ENCODE measurements at regions not wholly inside any gene's neighbourhood (a gene's known extent, or its start where the extent isn't known, plus 50 kb on each side); places are given as distances from the start of the nearest gene placed in this dataset.
"Not testable (repeated sequence)": the region's sequence is repeated elsewhere in the genome, so short reads cannot be mapped to it uniquely, and the experiment has no call there.

DNA sequence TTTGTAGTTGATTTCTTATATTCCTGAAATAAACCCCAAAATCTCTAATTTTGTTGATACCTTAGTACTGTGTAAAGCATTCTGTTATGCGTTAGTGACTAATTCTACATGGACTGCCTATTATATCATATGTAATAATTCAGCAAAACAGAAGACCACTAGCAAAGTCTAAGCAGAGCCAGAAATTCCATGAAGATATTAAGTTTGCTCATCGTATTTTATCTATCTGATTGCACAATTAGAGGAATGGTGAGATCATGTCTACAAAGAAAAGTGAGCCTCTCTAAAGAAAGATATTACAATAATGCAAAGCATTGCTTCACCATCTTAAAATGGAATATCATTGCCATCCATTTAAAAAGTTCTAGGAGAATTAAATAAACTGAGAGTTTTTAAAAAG, 374.6 kb upstream of the SLC7A11 start:
- no peak for DNase-seq (ENCODE audit: low read depth)

DNA sequence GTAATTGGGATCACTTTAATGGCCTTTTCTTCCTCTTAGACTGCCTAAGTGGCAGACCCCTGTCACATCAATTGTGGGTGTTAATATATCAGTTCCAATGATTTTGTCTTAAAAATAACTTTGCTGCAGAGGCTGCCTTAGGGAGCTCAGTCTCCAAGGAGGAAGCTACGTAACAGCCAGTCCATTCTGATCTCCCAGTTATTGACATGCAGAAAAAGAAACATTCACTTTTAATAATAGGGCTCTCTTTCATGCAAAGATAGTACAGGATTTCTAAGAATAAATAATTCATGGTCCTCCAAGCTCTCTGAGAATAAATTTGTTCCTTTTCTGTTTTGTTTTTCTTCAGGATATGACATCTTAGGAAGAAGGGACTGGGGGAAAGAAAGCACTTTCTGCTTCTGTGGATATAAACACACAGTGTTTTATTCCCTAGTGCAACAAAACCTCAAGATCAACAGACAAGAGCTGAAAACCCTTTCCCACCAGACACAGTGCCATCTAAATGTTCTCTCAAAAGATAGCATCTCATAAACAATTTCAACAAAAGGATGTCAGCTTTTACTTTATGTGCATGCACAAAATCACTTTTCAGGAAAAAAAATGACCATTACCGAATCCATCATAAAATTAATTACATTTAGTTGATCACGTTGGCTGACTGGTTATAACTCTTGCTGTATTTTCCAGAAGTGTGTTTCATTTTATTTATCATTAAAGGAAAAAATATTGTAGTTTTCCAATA, 372.4 kb upstream of the SLC7A11 start:
- DNase-seq (ENCODE audit: low read depth) = no peak

DNA sequence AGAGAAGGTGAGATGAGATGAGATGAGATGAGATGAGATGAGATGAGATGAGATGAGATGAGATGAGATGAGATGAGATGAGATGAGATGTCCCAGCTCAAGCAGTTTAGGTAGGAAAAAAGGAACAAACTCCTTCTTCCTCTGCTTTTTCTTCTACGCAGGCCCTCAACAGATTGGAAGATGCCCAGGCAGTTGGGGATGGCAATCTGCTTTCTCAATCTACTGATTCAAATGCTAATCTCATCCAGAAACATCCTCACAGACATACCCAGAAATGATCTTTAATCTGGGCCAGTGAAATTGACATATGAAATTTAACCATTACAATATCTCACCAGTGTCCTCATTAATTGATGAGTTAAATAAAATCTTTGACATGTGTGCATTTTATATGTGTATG, 370.3 kb upstream of the SLC7A11 start:
- no peak for DNase-seq (ENCODE audit: low read depth)

DNA sequence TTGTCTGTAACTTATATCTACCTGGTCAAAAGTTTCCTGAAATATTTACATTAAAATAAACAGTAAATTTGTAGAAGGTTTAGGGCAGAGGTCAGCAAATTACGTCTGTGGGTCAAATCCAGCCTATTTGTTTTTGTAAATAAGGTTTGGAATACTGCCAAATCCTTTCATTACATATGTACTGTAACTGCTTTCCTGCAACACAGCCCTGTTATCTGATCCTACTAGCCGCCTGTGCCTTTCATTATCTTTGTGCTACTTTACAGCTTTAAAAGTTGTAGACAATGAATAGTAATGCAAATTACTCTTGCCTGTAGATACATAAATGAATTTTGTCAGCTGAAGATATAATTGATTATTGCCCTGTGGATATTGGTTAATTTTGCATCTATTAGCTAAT, 369.6 kb upstream of the SLC7A11 start:
- no peak for DNase-seq (ENCODE audit: low read depth)

DNA sequence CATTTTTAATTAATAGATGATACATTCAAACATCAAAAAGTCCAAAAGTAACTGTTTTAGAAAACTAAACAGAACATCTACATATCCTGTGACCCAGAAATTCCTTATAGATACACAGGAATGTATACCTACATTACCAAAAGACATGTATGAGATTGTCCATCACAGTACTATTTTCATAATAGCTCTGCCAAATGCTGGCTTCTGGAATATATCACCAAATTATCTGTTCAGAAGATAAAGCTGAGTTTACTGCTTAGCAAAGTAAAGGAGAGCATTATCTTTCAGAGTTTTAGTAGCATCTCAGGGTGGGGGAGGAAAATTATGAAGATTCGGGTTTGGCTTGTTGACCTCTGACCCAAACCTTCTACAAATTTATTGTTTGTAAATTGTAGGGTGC, 368.9 kb upstream of the SLC7A11 start:
- no peak for DNase-seq (ENCODE audit: low read depth)

DNA sequence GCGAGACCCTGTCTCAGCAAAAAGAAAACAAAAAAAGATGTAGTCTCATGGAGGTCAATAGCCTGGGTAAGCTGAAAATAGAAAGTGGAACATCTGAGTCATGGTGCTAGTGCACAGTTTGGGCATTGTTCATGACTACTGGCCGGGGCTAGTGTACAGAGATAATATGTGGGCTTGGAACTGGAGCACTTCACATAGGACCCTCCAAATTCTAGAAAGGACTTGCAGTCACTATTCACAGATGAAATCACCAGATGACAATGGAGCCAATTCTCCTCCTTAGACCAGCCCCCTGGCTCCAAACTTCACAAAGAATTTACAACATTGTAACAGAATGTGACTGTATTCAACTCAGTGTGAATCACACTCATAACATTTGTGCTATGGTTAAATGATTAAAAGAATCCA, 367.8 kb upstream of the SLC7A11 start:
- no peak for DNase-seq (ENCODE audit: low read depth)

DNA sequence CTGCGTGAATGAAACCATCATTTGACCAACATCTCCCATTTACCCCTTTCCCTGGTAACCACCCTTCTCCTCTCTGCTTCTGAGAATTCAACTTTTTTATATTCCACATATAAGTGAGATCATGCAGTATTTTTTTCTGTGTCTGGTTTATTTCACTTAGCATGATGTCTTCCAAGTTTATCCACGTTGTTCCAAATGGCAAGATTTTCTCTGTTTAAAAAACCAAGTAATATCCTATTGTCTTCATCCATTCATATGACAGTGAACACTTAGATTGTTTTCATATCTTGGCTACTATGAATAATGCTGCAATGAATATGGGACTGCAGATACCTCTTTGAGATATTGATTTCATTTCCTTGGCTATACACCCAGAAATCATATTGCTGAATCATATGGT, 362.4 kb upstream of the SLC7A11 start:
- DNase-seq (ENCODE audit: low read depth) = no peak

DNA sequence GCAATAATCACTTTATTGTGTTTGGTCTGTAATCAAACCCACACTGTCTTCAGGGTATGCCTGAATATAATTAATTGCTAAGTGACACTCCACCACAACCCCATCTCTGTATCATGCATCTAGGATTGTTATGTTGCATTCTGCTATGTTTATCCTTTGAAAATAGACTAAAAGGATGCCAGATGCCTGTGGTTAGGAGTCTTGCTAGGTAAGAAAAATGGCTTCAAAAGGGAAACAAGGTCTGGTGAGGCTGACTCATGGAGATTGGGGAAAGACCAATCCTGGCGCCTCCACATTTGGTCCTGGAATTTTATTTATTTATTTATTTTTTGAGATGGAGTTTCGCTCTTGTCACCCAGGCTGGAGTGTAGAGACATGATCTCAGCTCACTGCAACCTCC, 360.5 kb upstream of the SLC7A11 start:
- DNase-seq (ENCODE audit: low read depth) = no peak

DNA sequence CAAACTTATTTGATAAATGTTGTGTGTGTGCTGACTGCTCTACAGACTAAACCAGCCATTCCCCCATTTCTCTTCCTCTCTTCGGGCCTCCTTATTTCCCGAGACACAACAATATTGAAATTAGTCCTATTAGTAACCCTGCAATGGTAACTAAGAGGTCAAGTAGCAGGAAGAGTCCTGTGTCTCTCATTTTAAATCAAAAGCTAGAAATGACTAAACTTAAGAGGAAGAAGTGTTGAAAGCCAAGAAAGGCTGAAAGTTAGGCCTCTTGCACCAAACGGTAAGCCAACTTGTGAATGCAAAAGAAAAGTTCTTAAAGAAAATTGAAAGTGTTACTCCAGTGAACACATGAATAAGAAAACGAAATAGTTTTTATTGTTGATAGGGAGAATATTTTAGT, 357.8 kb upstream of the SLC7A11 start:
- no peak for DNase-seq (ENCODE audit: low read depth)

DNA sequence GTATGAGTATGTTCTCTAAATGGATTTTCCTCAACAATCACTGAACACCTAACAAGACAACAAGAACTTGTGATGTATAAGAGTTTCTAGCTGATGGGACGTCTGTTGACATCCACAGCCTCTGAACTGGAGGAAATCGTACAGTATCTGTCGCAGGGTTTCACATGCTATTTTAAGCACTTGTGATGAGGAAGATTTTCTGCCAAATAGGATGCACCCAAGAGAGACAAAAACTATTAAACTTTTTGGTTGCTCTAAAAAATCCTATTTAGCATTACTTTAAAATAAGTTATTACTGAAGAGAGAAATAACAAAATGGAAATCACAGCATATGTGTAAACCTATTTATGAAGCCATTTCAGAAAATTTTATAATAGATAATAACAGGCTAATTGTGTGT, 356.1 kb upstream of the SLC7A11 start:
- no peak for DNase-seq (ENCODE audit: low read depth)

DNA sequence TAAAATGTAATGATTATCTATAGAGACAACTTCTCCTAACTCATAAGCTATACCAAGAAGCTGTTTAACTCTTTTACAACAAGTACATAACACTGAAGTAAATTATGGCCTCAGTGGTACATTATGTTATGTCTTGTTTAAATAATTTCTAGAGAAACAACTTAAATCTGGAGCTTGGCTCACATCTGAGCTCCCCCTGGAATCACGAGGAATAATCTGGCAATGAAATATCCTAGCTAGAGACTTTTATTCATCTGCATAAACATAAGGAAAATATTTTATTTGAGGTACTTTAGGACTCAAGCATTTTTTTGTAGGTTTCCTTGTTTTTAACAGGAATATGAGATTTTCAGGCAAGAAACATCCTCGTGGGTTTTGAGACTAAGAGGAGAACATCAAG, 354.7 kb upstream of the SLC7A11 start:
- no peak for DNase-seq (ENCODE audit: low read depth)

DNA sequence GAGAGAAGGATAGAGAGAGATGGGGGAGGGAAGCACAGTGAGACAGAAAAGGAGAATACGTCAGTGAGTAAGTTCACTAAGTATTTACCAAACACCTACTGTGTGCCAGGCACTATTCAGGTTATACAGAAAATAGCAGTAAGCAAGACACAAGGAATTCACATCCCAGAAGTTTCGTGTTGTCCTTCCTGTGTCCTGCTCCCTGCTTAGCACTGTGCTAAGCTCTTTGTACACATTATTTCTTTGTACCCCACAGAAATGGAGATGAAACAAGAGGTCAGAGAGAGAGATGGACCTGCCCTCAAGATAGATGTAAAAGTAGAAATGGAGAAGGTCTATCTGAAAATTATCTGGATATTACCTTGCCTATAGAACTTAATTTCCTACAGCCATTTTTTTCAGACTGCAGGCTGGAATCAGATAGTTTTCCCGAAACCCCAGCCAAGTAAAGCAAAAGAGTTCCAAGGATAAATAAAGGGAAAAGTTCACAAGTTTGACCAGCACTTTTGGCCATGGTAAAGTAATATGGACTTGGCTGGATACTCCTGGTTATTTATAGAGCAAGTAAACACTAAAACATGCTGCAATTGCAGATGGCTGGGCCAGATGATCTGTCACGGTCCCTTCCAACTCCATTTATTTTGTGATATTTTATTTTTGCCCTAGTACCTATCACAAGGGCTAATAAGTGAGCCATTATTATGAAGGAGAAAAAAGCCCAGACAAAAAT, 353.7 kb upstream of the SLC7A11 start:
- no peak for DNase-seq (ENCODE audit: low read depth)

DNA sequence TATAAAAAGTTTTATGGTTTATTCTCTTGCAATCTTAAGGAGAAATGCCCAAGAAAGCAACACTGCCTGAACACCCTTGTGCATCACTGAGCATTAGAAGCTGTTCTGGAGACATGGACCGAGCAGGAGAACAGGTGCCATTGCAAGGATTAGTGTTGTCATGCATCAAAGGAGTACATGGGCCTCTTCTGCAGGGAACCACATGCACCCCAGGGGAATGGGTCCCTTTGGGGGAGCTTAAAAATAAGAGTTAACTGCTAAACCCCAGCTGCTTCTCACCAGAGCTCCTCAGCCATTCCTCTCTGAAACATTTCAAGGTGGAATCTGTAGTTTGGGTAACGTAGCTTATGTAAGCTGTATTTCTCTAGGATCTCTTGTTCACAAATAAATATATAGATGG, 353.0 kb upstream of the SLC7A11 start:
- DNase-seq (ENCODE audit: low read depth) = no peak

DNA sequence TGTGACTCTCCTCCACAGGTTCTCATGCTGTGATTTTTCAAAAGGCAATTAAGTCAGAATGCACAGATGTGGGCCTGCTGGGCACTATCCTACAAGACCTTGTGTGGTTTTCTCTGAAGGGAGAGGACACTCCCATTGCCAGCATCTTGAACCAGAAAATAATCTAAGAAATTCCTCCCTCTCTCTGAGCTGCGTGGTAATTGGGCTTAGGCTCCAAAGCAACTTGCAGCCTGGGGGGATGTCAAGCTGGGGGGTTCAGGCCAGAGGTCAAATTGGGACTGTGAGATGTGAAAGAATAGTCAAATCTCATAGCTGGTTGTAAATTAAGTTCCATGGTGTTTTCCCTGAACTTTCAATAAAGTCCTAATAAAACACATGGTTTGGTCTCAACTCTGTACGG, 350.6 kb upstream of the SLC7A11 start:
- DNase-seq (ENCODE audit: low read depth) = no peak

DNA sequence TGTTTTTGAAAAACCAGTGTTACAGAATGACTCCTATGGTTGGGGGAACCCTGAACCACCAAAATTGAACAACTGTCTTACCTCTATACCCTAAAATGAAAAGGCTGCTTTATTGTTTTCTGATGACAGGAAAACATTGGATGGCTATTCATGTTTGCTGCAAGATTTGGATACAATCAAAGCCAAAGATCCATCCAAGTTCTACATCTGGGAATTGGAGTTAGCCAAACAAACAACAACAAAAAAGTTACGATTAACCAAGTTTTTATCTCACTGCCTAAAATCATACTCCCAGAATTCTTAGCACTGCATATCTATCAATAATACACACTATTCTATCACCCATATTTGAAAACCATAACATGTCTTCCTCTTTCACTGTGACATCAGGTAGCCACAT, 349.7 kb upstream of the SLC7A11 start:
- DNase-seq (ENCODE audit: low read depth) = no peak

DNA sequence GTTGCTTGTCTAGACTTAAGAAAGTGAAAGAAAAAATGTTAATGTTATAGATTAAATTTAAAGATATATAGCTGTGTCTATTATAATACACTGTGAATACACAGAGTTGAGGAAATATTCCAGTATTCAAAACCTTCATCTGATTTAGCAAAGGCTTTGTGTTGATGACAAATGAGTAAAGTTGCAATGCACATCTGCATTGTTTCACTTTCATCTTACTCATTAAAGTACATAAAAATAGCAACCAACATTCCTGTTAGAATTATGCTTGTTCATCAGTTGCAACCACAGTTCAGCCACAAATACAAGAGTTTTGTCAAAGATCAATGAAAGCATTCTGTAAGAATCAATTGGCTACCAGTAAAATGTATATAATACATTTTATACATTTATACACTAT, 346.4 kb upstream of the SLC7A11 start:
- no peak for DNase-seq (ENCODE audit: low read depth)

DNA sequence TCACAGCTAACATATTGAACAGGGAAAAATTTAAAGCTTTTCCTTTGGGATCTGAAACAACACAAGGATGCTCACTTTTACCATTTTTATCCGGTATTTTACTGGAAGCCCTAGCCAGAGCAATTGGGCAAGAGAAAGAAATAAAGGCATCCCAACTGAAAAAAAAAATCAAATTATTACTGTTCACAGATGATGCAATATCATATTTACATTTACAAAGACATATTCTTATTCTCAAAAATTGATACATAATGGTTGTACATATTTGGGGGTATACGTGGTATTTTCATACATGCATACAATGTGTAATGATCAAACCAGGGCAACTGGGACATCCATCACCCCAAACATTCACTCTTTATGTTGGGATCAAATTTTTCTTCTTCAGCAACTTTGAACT, 337.0 kb upstream of the SLC7A11 start:
- no peak for DNase-seq (ENCODE audit: low read depth)

DNA sequence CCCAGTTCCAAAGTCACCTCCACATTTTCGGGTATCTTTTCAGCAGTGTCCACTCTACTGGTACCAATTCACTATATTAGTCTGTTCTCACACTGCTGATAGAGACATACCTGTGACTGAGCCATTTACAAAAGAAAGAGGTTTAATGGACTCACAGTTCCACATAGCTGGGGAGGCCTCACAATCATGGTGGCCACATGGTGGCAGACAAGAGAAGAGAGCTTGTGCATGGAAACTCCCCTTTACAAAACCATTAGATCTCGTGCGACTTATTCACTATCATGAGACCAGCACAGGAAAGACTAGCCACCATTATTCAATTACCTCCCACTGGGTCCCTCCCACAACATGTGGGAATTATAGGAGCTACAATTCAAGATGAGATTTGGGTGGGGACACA, 335.7 kb upstream of the SLC7A11 start:
- DNase-seq (ENCODE audit: low read depth) = not testable (repeated sequence)

DNA sequence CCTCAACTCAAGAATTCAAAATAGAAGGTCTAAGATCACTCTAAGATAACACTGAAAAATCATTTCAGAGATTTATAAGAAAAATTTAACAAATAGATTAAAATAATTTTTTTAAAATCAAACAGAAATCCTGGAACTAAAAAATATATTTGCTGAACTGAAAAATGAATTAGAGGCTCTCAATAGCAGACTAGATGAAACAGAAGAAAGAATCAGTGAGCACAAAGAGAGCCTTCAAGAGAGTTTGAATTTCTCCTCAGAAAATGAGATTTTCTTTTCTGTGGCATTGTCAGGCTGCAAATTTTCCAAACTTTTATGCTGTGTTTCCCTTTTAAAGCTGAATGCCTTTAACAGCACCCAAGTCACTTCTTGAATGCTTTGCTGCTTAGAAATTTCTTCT, 335.0 kb upstream of the SLC7A11 start:
- DNase-seq (ENCODE audit: low read depth) = no peak

DNA sequence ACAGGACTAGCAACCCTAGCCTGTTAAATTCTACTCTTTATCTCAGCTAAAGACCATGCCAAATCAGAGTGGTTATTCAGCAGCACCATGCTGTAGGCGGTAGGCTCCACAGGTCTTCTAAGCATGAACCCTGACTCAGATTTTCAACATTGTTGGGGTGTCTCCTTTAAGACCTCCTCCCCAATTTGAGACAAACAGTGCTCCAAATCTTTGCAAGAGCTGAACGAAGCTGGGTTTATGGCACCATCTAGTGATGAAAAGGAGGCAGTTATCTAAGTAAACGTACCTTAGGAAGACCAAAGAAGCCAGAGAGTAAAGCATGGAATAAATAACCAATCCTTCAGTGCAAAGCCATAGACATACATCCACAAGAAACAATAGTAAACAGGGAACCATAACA, 334.5 kb upstream of the SLC7A11 start:
- DNase-seq (ENCODE audit: low read depth) = no peak

DNA sequence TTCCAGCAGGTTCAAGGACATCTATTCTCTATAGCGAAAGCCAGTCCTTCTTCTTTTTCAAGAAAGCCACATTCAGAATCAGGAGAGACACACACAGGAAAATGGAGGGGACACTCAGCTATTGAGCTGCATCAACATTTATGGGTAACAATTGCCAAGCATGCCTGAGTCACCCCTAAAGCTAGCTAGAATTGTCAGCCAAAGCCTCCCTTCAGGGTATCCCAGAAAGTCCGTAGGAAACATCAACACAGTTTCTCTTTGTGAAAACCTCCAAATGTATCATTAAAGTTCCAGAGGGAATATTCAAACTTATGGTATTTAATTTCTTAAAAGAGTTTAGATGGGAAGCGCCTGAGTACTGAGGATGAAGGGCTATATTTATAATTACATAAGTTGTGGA, 331.1 kb upstream of the SLC7A11 start:
- DNase-seq (ENCODE audit: low read depth) = no peak

DNA sequence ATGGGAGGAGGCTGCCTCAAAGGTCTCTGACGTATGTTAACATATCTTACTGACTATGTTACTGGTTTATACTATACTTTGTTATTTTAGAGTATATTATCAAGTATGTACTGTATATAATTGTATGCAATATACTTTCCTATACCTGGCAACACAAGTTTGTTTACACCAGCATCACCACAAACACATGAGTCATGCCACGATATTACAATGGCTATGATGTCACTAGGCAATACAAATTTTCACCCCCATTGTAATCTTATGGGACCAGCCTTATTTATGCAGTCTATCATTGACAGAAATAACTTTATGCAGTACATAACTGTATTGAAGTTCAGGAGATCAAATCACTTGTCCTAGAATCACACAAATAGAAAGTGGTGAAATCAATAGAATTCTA, 329.9 kb upstream of the SLC7A11 start:
- DNase-seq (ENCODE audit: low read depth) = no peak

DNA sequence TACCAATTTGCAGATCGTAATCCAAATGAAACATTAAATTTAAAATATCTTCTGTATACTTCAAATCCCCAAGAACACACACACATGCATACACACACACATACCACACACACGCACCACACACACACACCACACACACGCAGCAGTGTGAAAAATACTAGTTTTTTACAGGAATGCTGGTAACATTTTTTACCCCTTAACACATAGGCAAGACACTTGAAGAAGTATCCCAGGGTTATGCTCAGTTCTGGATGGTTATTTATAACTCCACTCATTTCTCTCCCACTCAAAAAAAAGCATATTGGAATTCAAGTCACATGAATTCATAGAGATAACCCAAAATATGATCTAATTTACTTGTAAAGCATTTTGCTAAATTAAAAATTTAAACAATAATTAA, 325.5 kb upstream of the SLC7A11 start:
- no peak for DNase-seq (ENCODE audit: low read depth)

DNA sequence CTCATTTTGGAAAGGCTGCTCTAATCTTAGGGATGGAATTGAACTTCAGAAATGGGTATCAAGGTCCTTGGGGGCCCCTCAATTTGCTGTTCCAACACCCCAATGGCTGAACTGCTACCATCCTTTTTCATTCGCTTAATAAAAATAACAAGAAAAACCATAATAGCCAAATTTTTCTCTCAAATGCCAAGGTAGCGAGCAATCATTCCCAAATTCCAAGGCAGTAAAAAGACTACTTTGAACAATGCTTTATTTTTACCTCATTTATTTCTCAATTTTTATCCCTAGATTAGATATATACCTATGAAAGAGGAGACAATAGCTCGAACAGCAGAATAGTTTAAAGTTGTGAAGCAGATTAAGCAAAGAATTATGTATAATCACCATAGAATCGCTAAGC, 323.4 kb upstream of the SLC7A11 start:
- no peak for DNase-seq (ENCODE audit: low read depth)
